ENCODE measurements at regions not wholly inside any gene's neighbourhood (a gene's known extent, or its start where the extent isn't known, plus 50 kb on each side); places are given as distances from the start of the nearest gene placed in this dataset.

- TF ChIP-seq CTCF (IDR thresholded peaks at IDR 0.05; ENCODE audit: borderline replicate concordance, extremely low read depth, low read length, poor library complexity, severe bottlenecking) (no peak), EZH2 (IDR thresholded peaks at IDR 0.05; ENCODE audit: borderline replicate concordance, low read depth, low read length, severe bottlenecking) (no peak)
Measured at GRCh38 chr9:12014488-12014887, 678.7 kb upstream of the TYRP1 start.
